Cardiac fibroblast (primary cell): ENCODE measurements at regions not wholly inside any gene's neighbourhood (a gene's known extent, or its start where the extent isn't known, plus 50 kb on each side); places are given as distances from the start of the nearest gene placed in this dataset.

ENCODE experiments used
- DNase-seq, 2 donors: peaks; one replicate each; pipeline versions ENCODE4 v3.0.0 to v3.0.0-alpha.2; 2010; ENCODE audit warnings: low read depth in 2 of 2
- H3K4me3 ChIP-seq, 2 donors: replicated peaks in 1 of 2; 1 replicate in 1 of 2; 2 replicates in 1 of 2; pipeline ENCODE4 v1.5.1; 2011; ENCODE audit warnings: low read depth in 2 of 2, low read length in 2 of 2, mild to moderate bottlenecking in 2 of 2, moderate library complexity in 1 of 2
- TF ChIP-seq, protein P1 (sequence below): IDR thresholded peaks from one replicate; pipeline ENCODE4 v1.5.1; 2011; ENCODE audit warnings: low read depth, mild to moderate bottlenecking, low read length, inconsistent platforms

DNA sequence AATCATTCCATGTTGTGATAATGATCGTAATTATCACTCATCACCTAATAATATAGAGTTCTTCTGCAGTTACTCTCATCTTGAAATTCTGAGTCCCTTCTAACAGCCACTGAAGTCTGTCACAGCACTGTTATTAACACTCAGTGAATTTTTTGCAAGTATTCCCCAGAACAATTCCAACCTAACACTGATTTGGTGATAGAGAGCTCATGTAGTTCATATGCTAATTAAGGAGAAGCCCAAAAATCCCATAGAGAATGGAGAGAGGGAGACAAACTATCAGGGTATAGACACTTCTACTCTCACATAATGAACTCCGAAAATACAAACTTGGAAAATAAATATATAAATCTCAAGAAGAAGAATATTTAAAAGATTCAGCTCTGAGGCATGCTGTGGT, 1253.4 kb upstream of the NXPH2 start:
- no peak overlapping the region for H3K4me3 ChIP-seq
- DNase-seq = no peak
- TF ChIP-seq, protein P1, sequence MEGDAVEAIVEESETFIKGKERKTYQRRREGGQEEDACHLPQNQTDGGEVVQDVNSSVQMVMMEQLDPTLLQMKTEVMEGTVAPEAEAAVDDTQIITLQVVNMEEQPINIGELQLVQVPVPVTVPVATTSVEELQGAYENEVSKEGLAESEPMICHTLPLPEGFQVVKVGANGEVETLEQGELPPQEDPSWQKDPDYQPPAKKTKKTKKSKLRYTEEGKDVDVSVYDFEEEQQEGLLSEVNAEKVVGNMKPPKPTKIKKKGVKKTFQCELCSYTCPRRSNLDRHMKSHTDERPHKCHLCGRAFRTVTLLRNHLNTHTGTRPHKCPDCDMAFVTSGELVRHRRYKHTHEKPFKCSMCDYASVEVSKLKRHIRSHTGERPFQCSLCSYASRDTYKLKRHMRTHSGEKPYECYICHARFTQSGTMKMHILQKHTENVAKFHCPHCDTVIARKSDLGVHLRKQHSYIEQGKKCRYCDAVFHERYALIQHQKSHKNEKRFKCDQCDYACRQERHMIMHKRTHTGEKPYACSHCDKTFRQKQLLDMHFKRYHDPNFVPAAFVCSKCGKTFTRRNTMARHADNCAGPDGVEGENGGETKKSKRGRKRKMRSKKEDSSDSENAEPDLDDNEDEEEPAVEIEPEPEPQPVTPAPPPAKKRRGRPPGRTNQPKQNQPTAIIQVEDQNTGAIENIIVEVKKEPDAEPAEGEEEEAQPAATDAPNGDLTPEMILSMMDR = no peak

DNA sequence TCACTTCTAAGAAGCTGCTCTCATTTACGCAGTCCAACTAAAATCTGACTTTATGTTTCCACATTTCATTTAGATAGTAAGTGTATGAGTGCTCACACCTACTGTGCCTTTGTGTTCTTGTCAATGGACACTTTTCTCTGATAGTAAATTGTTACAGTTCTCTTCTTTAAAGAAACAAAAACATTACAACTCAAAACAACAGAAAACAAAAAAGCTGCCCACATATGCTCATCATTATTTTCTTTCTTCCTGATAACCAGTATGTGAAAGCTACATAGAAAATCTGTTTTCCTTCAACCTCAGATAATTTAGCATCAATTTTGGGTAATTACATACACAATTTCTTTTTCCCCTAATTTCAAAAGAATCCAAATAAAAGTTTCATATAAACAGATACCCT, 1247.8 kb upstream of the NXPH2 start:
- TF ChIP-seq, protein P1 = no peak
- DNase-seq = no peak
- H3K4me3 ChIP-seq = no peak overlapping the region

DNA sequence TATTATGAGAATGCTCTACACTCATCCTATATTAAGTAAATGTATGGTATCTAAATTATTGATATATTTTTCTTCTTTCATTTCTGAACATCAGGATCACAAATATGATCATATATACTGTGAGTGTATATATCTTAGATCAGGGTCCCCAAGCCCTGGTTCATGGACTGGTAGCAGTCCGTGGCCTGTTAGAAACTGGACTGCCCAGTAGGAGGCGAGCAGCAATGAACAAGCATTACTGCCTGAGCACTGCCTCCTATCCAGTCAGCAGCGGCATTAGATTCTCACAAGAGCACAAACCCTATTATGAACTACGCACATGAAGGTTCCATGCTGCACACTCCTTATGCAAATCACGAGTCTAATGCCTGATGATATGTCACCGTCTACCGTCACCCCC, 1247.1 kb upstream of the NXPH2 start:
- TF ChIP-seq, protein P1 = no peak
- DNase-seq = no peak
- no peak overlapping the region for H3K4me3 ChIP-seq

DNA sequence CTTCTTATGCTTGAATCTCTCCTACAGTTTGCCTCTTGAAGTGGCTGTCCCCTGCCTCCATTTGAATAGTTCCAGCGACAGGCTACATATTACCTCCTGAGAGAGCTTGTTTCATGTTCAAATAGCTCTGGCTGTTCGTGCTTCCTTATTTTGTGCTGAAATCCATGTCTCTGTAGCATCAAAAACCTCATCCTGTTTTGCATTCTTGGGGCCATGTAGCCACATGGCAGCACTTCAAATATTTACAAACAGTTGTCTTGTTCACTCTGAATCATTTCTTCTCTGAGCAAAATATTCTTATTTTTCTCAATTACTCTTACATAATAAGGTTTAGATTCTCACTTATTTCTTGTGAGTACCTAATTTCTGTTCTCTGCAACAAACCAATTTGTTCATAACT, 1243.1 kb upstream of the NXPH2 start:
- no peak for DNase-seq
- TF ChIP-seq, protein P1 = no peak
- H3K4me3 ChIP-seq = no peak overlapping the region

DNA sequence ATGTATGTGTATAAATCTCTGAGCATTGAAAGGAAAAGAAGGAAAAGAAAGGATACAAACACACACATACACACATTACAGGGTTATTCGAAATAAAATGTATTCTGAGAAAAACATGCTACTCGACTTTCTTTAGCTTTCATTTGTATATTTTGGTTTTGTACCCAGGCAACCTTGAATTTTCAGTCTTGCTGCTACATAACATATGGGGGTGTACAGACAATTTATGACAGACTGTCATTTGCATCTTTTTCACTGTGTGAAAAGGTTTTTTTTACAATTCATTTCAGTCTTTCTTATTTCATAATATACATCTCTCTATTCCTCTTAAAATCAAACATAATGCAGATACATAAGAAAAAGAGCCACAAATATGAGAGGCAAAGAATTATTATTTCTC, 1238.4 kb upstream of the NXPH2 start:
- no peak for DNase-seq
- TF ChIP-seq, protein P1 = no peak
- no peak overlapping the region for H3K4me3 ChIP-seq

DNA sequence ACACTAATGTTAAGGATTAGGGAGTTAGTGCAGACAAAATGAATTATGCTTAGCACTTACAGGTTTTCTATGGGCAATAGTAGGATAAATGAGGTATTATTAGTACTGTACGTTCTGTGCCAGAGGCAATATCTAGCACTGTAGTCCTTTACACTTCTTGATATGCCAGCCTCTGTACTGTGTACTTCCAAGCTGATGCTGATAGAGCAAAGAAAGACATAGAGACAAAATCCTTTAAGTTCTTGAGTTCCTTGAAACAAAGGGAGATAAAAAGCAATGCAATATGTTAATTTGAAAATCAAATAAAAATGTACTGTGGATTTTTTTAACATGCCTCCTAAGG, 1234.0 kb upstream of the NXPH2 start:
- DNase-seq = no peak
- H3K4me3 ChIP-seq = no peak overlapping the region
- TF ChIP-seq, protein P1 = no peak

DNA sequence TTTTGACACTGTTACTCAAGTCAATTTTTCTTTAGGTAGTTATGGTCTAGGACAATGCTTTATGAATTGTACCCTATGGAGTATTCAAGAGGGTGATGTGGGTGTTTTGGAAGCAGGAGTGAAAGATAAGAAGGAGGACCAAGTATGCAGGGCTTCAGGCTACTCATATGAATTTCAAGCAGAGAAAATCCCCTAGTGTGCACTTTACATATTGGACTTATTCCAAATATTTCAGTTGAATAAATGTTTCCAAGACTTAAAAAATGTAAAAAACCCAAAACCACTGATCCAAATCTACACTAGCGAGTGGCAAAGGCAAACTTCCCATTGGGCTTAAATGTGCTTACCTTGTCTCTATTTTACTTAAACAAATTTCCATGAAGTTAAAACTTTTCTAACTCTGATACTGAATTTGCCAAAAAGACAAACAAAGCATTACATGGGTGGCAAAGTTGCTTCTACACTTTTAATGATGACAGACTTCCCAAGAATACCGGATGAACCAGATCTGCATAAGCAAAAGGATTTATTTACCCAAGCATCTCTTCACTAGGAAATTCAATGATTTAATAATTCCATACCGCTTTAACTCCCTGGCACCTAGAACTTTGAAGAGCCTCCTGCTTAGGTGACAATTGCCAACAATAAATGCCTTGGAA, 1233.5 kb upstream of the NXPH2 start:
- H3K4me3 ChIP-seq = no peak overlapping the region
- DNase-seq = no peak
- TF ChIP-seq, protein P1 = no peak
